BLaER1 treated with 17β-estradiol and CSF1 and Interleukin-3, amounts not matched to agents 10 nM and 100 nM (cell line): ENCODE measurements at regions not wholly inside any gene's neighbourhood (a gene's known extent, or its start where the extent isn't known, plus 50 kb on each side); places are given as distances from the start of the nearest gene placed in this dataset.

Experiments used
- H3K27ac ChIP-seq, 11 experiments: shearing (Covaris generic); formaldehyde crosslinking; 2 replicates each; pipeline ENCODE4 v1.8.1; 2022
- H3K27me3 ChIP-seq, 11 experiments: shearing (Covaris generic); formaldehyde crosslinking; 2 replicates each; pipeline ENCODE4 v1.8.1; 2022
- H3K36me3 ChIP-seq, 11 experiments: shearing (Covaris generic); formaldehyde crosslinking; 2 replicates each; pipeline ENCODE4 v1.8.1; 2022
- H3K4me1 ChIP-seq, 10 experiments: shearing (Covaris generic); formaldehyde crosslinking; 2 replicates each; pipeline ENCODE4 v1.8.1; 2022
- H3K4me2 ChIP-seq, 11 experiments: shearing (Covaris generic); formaldehyde crosslinking; 2 replicates each; pipeline ENCODE4 v1.8.1; 2022
- H3K4me3 ChIP-seq, 10 experiments: shearing (Covaris generic); formaldehyde crosslinking; 2 replicates each; pipeline ENCODE4 v1.8.1; 2022
- H3K9ac ChIP-seq, 11 experiments: shearing (Covaris generic); formaldehyde crosslinking; 2 replicates each; pipeline ENCODE4 v1.8.1; 2022
- H3K9me3 ChIP-seq, 11 experiments: shearing (Covaris generic); formaldehyde crosslinking; replicated peaks in 1 of 11; 2 replicates each; pipeline ENCODE4 v1.8.1; 2022
- H4K20me1 ChIP-seq, 11 experiments: shearing (Covaris generic); formaldehyde crosslinking; 2 replicates each; pipeline ENCODE4 v1.8.1; 2022
- Cebpa-rat ChIP-seq, 11 experiments: shearing (Covaris generic); IDR thresholded peaks; 2 replicates each; pipeline ENCODE4 v1.8.1; 2022

DNA sequence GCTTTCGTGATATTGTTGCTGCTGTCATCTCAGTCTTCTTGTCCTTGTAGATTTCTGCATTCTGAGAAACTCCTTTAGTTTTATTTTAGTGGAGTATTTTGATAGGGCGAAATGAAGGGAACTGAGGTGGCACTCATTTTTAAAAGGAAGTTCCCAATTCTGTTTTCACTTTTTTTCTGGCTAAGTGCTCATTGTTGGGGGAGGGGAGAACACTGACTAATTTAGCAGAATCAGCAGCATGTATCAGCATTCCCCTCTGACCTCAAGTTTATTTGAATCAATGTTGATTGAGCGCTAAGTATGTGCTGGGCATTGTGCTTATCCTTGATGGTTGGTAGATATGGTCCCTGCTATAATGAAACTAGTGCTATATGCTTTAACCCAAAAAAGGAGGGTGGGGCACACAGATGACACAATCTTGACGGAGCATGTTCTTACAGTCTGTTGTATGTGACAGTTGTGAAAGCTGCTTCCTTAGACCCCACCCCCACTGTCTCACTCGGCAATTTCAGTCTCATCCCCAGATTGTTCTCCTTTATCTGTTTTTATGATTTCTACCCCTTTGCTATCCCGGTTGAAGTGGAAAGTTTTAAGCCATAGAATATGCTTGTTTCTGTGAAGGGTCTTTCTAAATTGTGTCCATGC is 262.4 kb downstream of the SOX4 start:
- H4K20me1 ChIP-seq = no peaks in the 10 kb centered on the region
- peaks cover 43 to 60% (median 58%) of the 10 kb centered on the region in 10 experiments for H3K4me1 ChIP-seq
- peak in 6 of 11 experiments; percentile 31 to 79 (median 58); a peak in 8 of 22 replicates for TF ChIP-seq Cebpa-rat (IDR thresholded peaks at IDR 0.05)
- H3K9ac ChIP-seq = peak overlapping the region in 9 of 11 experiments; percentile 32 to 73 (median 66); a peak in 16 of 22 replicates
- peaks cover 0 to 18% (median 9%) of the 10 kb centered on the region in 11 experiments; a peak in 17 of 22 replicates for H3K9me3 ChIP-seq
- H3K27ac ChIP-seq = peak overlapping the region in 9 of 11 experiments; percentile 66 to 92 (median 82); a peak in 18 of 22 replicates
- H3K27me3 ChIP-seq = no peaks in the 10 kb centered on the region
- H3K36me3 ChIP-seq = no peaks in the 10 kb centered on the region
- peak overlapping the region; percentile 66 to 86 (median 78) for H3K4me2 ChIP-seq
- peak overlapping the region in 4 of 10 experiments; percentile 5 to 50 (median 27); a peak in 4 of 20 replicates for H3K4me3 ChIP-seq

DNA sequence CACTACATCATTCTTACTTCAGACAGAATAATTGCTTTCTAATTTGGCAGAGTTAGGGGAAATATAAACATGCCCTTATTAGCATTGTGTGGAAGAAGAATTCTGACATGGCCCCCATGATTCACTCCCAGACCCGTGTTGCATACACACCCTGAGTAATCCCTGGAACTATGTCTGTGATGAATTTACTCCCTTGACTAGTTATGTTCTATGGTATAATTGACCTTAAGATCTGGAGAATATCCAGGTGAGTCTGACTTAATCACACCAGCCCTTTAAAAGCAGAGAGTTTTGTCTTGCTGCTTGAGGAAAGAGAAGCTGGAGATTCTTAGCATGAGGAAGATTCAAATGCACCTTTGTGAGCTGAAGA is 262.9 kb downstream of the SOX4 start:
- no peaks in the 10 kb centered on the region for H3K36me3 ChIP-seq
- peak overlapping the region; percentile 66 to 86 (median 78) for H3K4me2 ChIP-seq
- H3K27ac ChIP-seq = peak overlapping the region in 9 of 11 experiments; percentile 66 to 92 (median 82); a peak in 18 of 22 replicates
- peak overlapping the region in 9 of 11 experiments; percentile 32 to 73 (median 66); a peak in 16 of 22 replicates for H3K9ac ChIP-seq
- peaks cover 2 to 23% (median 14%) of the 10 kb centered on the region in 11 experiments; a peak in 20 of 22 replicates for H3K9me3 ChIP-seq
- H3K4me3 ChIP-seq = peak overlapping the region in 4 of 10 experiments; percentile 5 to 50 (median 20); a peak in 5 of 20 replicates
- H3K4me1 ChIP-seq = peaks cover 43 to 65% (median 63%) of the 10 kb centered on the region in 10 experiments
- no peak for TF ChIP-seq Cebpa-rat (IDR thresholded peaks at IDR 0.05)
- no peaks in the 10 kb centered on the region for H4K20me1 ChIP-seq
- H3K27me3 ChIP-seq = no peaks in the 10 kb centered on the region

DNA sequence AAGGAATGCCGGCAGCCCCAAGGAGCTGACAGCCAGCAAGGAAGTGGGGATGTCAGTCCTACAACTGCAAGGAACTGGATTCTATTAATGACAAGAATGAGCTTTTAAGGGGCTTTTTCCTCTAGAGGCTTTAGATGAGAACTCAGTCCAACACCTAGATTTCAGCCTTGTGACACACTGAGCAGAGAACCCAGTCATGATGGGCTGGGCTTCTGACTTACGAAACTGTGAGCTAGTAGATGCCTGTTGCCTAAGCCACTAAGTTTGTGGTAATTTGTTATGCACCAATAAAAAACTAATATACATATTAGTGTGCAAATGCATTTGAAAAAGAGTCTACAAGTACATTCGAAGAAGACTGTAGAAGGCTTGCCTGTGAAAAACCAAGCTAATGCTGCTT is 263.3 kb downstream of the SOX4 start:
- H3K36me3 ChIP-seq = no peaks in the 10 kb centered on the region
- H3K4me1 ChIP-seq = peaks cover 43 to 69% (median 66%) of the 10 kb centered on the region in 10 experiments
- H3K27me3 ChIP-seq = no peaks in the 10 kb centered on the region
- H3K4me2 ChIP-seq = peak overlapping the region; percentile 66 to 86 (median 78)
- H4K20me1 ChIP-seq = no peaks in the 10 kb centered on the region
- peaks cover 6 to 27% (median 18%) of the 10 kb centered on the region in 11 experiments for H3K9me3 ChIP-seq
- H3K27ac ChIP-seq = peak overlapping the region in 9 of 11 experiments; percentile 66 to 92 (median 82); a peak in 18 of 22 replicates
- H3K4me3 ChIP-seq = peak overlapping the region in 2 of 10 experiments; percentile 13 to 50; a peak in 3 of 20 replicates
- H3K9ac ChIP-seq = peak overlapping the region in 9 of 11 experiments; percentile 32 to 73 (median 66); a peak in 15 of 22 replicates
- TF ChIP-seq Cebpa-rat (IDR thresholded peaks at IDR 0.05) = peak in 3 of 11 experiments; percentile 10 to 65 (median 32); a peak in 3 of 22 replicates

DNA sequence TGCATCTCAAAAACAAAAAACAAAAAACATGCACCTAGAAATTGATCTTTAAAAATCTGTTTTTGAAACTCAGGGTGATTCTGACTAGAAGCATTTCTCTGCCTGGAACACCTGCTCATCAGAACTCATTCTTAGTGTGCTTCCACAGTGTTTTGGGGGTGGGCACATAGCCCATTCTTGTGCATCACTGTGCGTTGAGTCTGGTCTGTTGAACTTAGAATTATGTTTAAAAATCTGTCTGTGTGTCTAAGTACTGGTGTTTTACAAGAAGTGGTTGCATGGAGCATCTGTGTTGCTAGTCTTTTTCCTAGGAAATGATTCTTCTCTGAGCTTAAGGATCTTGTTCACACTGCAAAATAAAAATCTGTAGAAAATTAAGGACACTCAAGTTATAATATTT is 264.5 kb downstream of the SOX4 start:
- Histone ChIP-seq H3K9ac (peak overlapping the region in 5 of 11 experiments; percentile 7 to 60 (median 46); a peak in 4 of 22 replicates), H3K36me3 (0 out of 22 replicates have a peak, but pooled peaks cover 0 to 2% (median 0%) of the 10 kb centered on the region in 11 experiments), H3K4me2 (peak overlapping the region; percentile 63 to 86 (median 74); a peak in 21 of 22 replicates), H4K20me1 (no peaks in the 10 kb centered on the region), H3K27ac (peak overlapping the region in 9 of 11 experiments; percentile 36 to 92 (median 82); a peak in 16 of 22 replicates), H3K4me3 (no peak overlapping the region; a peak in 1 of 20 replicates), H3K4me1 (peaks cover 43 to 77% (median 68%) of the 10 kb centered on the region in 10 experiments), H3K27me3 (no peaks in the 10 kb centered on the region), H3K9me3 (peaks cover 18 to 36% (median 30%) of the 10 kb centered on the region in 11 experiments)
- no peak for TF ChIP-seq Cebpa-rat (IDR thresholded peaks at IDR 0.05)

DNA sequence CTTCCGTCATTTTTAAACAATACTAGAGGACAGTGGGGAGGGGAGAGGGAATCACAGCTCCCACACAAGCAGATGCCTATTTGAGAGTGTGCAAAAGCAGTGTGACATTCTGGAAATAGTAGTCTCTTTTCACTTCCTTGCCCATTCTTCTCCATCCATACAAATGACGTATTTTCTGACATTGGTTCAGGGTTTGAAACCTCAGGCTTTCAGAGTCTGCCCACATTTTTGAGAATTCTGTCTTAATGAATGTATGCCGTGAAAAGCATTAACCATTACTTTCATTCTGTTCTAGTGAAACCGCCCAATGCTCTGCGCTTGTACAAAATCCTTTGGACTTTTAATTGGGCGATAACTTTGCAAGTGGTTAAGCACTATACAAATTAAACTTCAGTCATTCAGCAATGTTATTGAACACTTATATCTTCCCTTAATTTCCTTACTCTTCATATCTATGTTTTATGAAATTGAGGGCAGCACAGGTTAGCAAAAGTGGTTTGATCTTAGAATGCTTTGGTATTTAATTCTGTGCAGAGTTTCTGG is 265.7 kb downstream of the SOX4 start:
- Histone ChIP-seq H3K4me3 (peak overlapping the region in 5 of 10 experiments; percentile 6 to 43 (median 30); a peak in 5 of 20 replicates), H3K9me3 (peaks cover 26 to 48% (median 40%) of the 10 kb centered on the region in 11 experiments), H3K27me3 (no peaks in the 10 kb centered on the region), H3K9ac (peak overlapping the region in 9 of 11 experiments; percentile 5 to 68 (median 46); a peak in 14 of 22 replicates), H3K4me1 (peaks cover 43 to 81% (median 68%) of the 10 kb centered on the region in 10 experiments), H3K36me3 (peaks cover 0 to 5% (median 0%) of the 10 kb centered on the region in 11 experiments; a peak in 1 of 22 replicates), H3K4me2 (peak overlapping the region; percentile 63 to 86 (median 74)), H3K27ac (peak overlapping the region in 10 of 11 experiments; percentile 1 to 92 (median 80); a peak in 18 of 22 replicates), H4K20me1 (no peaks in the 10 kb centered on the region)
- no peak for TF ChIP-seq Cebpa-rat (IDR thresholded peaks at IDR 0.05)

DNA sequence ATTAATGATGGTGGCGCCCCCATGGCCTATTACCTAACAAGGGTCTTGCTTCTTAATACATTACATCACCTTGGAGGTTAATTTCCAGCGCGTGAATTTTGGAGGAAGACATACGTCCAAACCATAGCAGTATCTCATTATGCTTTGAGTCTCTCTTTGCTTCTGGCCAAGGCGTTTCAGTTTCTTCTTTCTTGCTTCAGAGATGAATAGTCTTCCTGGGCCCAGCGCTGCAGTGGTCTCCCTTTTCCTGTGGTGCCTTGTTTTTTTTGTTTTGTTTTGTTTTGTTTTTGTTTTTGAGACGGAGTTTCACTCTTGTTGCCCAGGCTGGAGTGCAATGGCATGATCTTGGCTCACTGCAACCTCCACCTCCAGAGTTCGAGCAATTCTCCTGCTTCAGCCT is 268.4 kb downstream of the SOX4 start:
- peak overlapping the region in 3 of 11 experiments; percentile 13 to 92 (median 82); a peak in 5 of 22 replicates for H3K27ac ChIP-seq
- no peaks in the 10 kb centered on the region for H3K27me3 ChIP-seq
- no peak for TF ChIP-seq Cebpa-rat (IDR thresholded peaks at IDR 0.05)
- peak overlapping the region in 5 of 11 experiments; percentile 66 to 86 (median 78); a peak in 7 of 22 replicates for H3K4me2 ChIP-seq
- H3K9ac ChIP-seq = no peak overlapping the region
- peaks cover 30 to 72% (median 62%) of the 10 kb centered on the region in 11 experiments for H3K9me3 ChIP-seq
- H3K36me3 ChIP-seq = peaks cover 0 to 5% (median 0%) of the 10 kb centered on the region in 11 experiments; a peak in 1 of 22 replicates
- no peaks in the 10 kb centered on the region for H4K20me1 ChIP-seq
- H3K4me1 ChIP-seq = peaks cover 27 to 62% (median 50%) of the 10 kb centered on the region in 10 experiments
- H3K4me3 ChIP-seq = peak overlapping the region in 1 of 10 experiments; percentile 10; a peak in 1 of 20 replicates

DNA sequence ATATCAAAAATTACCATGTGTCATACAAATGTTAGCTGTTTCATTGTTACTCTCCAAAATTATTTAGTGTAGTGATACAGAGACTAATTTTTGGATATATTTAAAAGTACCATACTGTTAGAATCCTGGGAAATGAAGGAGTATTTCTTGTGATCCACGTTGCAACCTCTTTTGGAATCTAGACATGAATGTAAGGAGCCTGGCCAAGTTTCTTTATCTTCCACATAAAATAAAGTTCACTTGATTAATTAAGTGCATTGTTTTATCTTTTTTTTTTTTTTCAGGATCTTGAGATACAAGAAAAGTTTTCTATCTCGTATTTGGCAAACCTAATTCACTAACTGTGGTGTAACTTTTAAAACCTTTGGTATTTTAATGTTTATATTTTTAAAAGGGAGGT is 270.7 kb downstream of the SOX4 start:
- Histone ChIP-seq H3K27me3 (no peaks in the 10 kb centered on the region), H3K36me3 (peaks cover 0 to 5% (median 0%) of the 10 kb centered on the region in 11 experiments; a peak in 1 of 22 replicates), H3K4me1 (peaks cover 5 to 55% (median 35%) of the 10 kb centered on the region in 10 experiments)

DNA sequence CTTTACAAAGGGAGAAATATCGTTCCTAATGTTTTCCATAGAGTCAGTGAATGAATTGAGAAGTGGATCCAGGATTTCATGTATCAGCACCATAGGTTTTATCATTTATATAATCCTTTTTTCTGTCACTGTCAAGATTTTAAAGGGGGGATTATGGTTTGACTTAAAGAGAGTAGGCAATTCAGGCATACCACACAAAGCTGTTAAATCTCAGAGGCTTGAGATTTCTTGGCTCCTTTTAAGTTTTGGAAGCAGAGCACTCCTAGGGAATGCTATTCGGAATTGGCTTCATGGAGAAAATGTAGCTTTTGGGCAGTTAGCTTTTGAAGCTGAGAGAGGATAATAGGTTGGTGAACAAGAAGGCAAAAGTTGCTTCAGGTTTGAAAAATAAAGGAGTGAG is 274.7 kb downstream of the SOX4 start:
- no peak overlapping the region for H3K9ac ChIP-seq
- H3K4me3 ChIP-seq = no peak overlapping the region; a peak in 1 of 20 replicates
- H3K4me2 ChIP-seq = peak overlapping the region in 4 of 11 experiments; percentile 77 to 86 (median 82); a peak in 6 of 22 replicates
- peaks cover 5 to 58% (median 48%) of the 10 kb centered on the region in 11 experiments; a peak in 21 of 22 replicates for H3K9me3 ChIP-seq
- peak overlapping the region in 1 of 11 experiments; percentile 9; a peak in 1 of 22 replicates for H3K27ac ChIP-seq
- H4K20me1 ChIP-seq = no peaks in the 10 kb centered on the region
- H3K36me3 ChIP-seq = peaks cover 0 to 3% (median 0%) of the 10 kb centered on the region in 11 experiments; a peak in 1 of 22 replicates
- TF ChIP-seq Cebpa-rat (IDR thresholded peaks at IDR 0.05) = no peak
- H3K4me1 ChIP-seq = peaks cover 18 to 58% (median 41%) of the 10 kb centered on the region in 10 experiments
- no peaks in the 10 kb centered on the region for H3K27me3 ChIP-seq

More for the DNA sequence above, 270.7 kb downstream of the SOX4 start:
- H3K9ac ChIP-seq = no peak overlapping the region
- peaks cover 30 to 83% (median 76%) of the 10 kb centered on the region in 11 experiments for H3K9me3 ChIP-seq
- H4K20me1 ChIP-seq = no peaks in the 10 kb centered on the region
- no peak overlapping the region for H3K4me2 ChIP-seq
- no peak for TF ChIP-seq Cebpa-rat (IDR thresholded peaks at IDR 0.05)
- H3K4me3 ChIP-seq = no peak overlapping the region
- H3K27ac ChIP-seq = no peak overlapping the region
